ENCODE measurements at regions not wholly inside any gene's neighbourhood (a gene's known extent, or its start where the extent isn't known, plus 50 kb on each side); places are given as distances from the start of the nearest gene placed in this dataset.

DNA sequence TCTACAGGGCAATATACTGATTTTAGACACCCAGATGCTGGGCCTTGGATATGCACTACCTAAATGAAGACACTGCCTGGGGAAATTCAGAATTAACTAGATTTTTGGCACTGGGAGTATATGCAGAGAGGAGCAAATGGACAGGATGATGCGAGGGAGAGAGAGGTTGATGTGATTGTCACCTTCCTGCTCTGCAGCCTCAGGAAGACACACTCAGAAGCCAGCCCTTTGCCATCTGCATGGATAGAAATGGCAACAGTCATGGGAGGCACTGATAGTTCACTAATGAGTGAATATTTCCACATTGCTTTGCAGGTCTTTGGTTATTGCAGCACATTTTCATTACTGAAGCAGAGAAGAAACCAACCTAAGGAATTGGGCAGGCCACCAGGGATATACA is 397.2 kb upstream of the NFE2L3 start:
- Mint-ChIP-seq H3K4me3 (ENCODE audit: unreplicated experiment) (no peak overlapping the region), H3K27me3 (ENCODE audit: unreplicated experiment) (peaks cover 2% of the 10 kb centered on the region), H3K9me3 (ENCODE audit: unreplicated experiment) (no peaks in the 10 kb centered on the region), H3K36me3 (ENCODE audit: low read depth, unreplicated experiment) (no peaks in the 10 kb centered on the region), H3K4me1 (ENCODE audit: unreplicated experiment) (peaks cover 8% of the 10 kb centered on the region), H3K27ac (ENCODE audit: unreplicated experiment) (no peak overlapping the region)
- DNase-seq (ENCODE audit: low spot score) = no peak
- TF ChIP-seq, protein P1, sequence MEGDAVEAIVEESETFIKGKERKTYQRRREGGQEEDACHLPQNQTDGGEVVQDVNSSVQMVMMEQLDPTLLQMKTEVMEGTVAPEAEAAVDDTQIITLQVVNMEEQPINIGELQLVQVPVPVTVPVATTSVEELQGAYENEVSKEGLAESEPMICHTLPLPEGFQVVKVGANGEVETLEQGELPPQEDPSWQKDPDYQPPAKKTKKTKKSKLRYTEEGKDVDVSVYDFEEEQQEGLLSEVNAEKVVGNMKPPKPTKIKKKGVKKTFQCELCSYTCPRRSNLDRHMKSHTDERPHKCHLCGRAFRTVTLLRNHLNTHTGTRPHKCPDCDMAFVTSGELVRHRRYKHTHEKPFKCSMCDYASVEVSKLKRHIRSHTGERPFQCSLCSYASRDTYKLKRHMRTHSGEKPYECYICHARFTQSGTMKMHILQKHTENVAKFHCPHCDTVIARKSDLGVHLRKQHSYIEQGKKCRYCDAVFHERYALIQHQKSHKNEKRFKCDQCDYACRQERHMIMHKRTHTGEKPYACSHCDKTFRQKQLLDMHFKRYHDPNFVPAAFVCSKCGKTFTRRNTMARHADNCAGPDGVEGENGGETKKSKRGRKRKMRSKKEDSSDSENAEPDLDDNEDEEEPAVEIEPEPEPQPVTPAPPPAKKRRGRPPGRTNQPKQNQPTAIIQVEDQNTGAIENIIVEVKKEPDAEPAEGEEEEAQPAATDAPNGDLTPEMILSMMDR (IDR thresholded peaks at IDR 0.05; ENCODE audit: unreplicated experiment) = no peak

DNA sequence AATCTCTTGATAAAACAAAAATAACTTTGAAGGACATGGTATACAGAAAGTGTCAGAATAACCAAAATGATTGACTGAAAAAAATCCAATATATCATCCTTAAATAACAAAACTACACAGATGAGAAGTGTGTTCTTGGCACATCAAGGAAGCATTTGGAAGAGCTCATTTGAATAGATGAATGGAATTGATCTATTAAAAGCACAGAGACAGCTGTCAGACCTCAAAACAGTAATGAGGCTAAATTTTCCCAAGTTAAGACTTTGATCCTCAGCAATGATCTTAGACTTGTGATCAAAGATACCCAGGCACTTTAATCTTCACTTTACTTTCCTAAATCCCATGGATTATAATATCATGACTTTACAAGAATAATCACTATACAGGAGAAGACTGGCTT is 395.4 kb upstream of the NFE2L3 start:
- Mint-ChIP-seq H3K27me3 (ENCODE audit: unreplicated experiment) (peaks cover 4% of the 10 kb centered on the region), H3K9me3 (ENCODE audit: unreplicated experiment) (no peaks in the 10 kb centered on the region), H3K4me3 (ENCODE audit: unreplicated experiment) (no peak overlapping the region), H3K27ac (ENCODE audit: unreplicated experiment) (no peak overlapping the region), H3K36me3 (ENCODE audit: low read depth, unreplicated experiment) (no peaks in the 10 kb centered on the region), H3K4me1 (ENCODE audit: unreplicated experiment) (no peaks in the 10 kb centered on the region)
- no peak for DNase-seq (ENCODE audit: low spot score)
- TF ChIP-seq, protein P1 (IDR thresholded peaks at IDR 0.05; ENCODE audit: unreplicated experiment) = no peak

DNA sequence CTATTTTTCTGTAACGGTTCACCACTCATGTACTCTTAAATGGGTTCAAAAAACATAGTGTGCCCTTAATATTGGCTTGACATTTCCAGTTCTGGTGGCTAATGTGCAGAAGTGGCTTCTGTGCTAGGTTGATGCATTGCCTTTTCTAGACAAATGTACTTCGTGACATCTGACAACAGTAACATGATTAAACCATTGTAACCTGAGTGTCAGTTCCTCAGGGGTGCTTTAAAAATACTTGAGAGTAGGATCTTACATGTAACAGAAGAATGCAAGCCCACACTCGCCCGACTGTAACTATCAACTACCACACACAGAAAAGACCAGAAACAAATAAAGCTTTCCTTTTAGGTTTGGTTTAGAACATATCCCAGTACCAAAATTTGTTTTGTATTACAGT is 393.4 kb upstream of the NFE2L3 start:
- Mint-ChIP-seq H3K4me1 (ENCODE audit: unreplicated experiment) (peaks cover 5% of the 10 kb centered on the region), H3K9me3 (ENCODE audit: unreplicated experiment) (no peaks in the 10 kb centered on the region), H3K27me3 (ENCODE audit: unreplicated experiment) (peaks cover 4% of the 10 kb centered on the region), H3K36me3 (ENCODE audit: low read depth, unreplicated experiment) (no peaks in the 10 kb centered on the region), H3K4me3 (ENCODE audit: unreplicated experiment) (no peak overlapping the region), H3K27ac (ENCODE audit: unreplicated experiment) (no peak overlapping the region)
- TF ChIP-seq, protein P1 (IDR thresholded peaks at IDR 0.05; ENCODE audit: unreplicated experiment) = no peak
- no peak for DNase-seq (ENCODE audit: low spot score)

DNA sequence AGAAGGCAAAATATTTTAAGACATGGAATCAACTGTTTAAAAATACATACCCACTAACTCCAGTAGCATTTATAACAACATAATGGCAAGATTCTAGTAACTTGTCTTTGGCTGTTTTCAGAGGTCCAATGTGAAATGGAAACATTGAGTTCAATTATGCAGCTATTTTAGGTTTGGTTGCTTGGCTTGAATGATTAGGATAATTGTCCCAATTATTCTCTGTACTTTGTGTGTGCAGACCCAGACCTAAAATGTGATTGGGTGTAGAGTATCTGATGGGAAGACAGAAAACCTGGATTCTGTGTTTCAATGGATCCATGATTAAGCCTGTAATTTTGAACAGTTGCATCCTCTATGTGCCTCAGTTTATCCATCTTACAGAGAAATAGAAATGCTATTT is 392.7 kb upstream of the NFE2L3 start:
- DNase-seq (ENCODE audit: low spot score) = no peak
- H3K9me3 Mint-ChIP-seq (ENCODE audit: unreplicated experiment) = no peaks in the 10 kb centered on the region
- H3K4me1 Mint-ChIP-seq (ENCODE audit: unreplicated experiment) = peaks cover 9% of the 10 kb centered on the region
- TF ChIP-seq, protein P1 (IDR thresholded peaks at IDR 0.05; ENCODE audit: unreplicated experiment) = no peak
- H3K4me3 Mint-ChIP-seq (ENCODE audit: unreplicated experiment) = no peak overlapping the region
- peaks cover 2% of the 10 kb centered on the region for H3K27me3 Mint-ChIP-seq (ENCODE audit: unreplicated experiment)
- no peak overlapping the region for H3K27ac Mint-ChIP-seq (ENCODE audit: unreplicated experiment)
- H3K36me3 Mint-ChIP-seq (ENCODE audit: low read depth, unreplicated experiment) = no peaks in the 10 kb centered on the region

DNA sequence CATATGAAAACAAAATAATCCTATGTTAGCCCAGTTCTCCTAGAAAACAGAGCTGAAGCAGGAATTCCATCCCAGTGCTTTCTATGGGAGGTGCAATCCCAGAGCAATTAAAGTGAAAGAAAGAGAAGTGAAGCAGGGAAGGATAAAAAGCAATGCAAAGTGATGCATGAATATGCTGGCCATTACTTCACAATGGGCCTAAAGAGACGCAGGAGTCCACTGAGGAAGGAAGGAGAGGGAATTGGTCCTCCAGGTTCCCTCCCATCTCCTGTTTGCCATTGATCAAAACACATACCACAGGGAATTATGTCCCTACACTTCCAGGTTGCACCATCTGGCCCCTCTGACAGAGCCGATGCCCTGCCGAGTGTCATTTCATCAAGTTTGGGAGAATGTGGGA is 392.2 kb upstream of the NFE2L3 start:
- H3K9me3 Mint-ChIP-seq (ENCODE audit: unreplicated experiment) = no peaks in the 10 kb centered on the region
- peaks cover 2% of the 10 kb centered on the region for H3K27me3 Mint-ChIP-seq (ENCODE audit: unreplicated experiment)
- H3K27ac Mint-ChIP-seq (ENCODE audit: unreplicated experiment) = no peak overlapping the region
- peaks cover 9% of the 10 kb centered on the region for H3K4me1 Mint-ChIP-seq (ENCODE audit: unreplicated experiment)
- no peak overlapping the region for H3K4me3 Mint-ChIP-seq (ENCODE audit: unreplicated experiment)
- no peak for DNase-seq (ENCODE audit: low spot score)
- H3K36me3 Mint-ChIP-seq (ENCODE audit: low read depth, unreplicated experiment) = no peaks in the 10 kb centered on the region
- TF ChIP-seq, protein P1 (IDR thresholded peaks at IDR 0.05; ENCODE audit: unreplicated experiment) = no peak
